Neural progenitor cell (in vitro differentiated cells): ENCODE measurements at regions not wholly inside any gene's neighbourhood (a gene's known extent, or its start where the extent isn't known, plus 50 kb on each side); places are given as distances from the start of the nearest gene placed in this dataset.

Experiments used
- CTCF ChIP-seq: fragments of 200-600 bp; sonication (generic); IDR thresholded peaks from 2 replicates; pipeline ENCODE4 v1.5.1; 2017; ENCODE audit warnings: antibody characterized with exemption, mild to moderate bottlenecking
- EZH2 ChIP-seq: fragments of 200-600 bp; sonication (generic); IDR thresholded peaks from 2 replicates; pipeline ENCODE4 v1.6.1; 2017; ENCODE audit warnings: antibody characterized with exemption, mild to moderate bottlenecking, moderate library complexity

GRCh38 chr1:95415146-95415545 lies 181.1 kb downstream of the RWDD3 start:
- TF ChIP-seq CTCF (no peak), EZH2 (no peak)
